Tibial nerve (tissue), 4 donors: ENCODE measurements at regions not wholly inside any gene's neighbourhood (a gene's known extent, or its start where the extent isn't known, plus 50 kb on each side); places are given as distances from the start of the nearest gene placed in this dataset.

Source experiments
- EP300 ChIP-seq, 2 donors: sonication (generic); formaldehyde crosslinking; IDR thresholded peaks; one replicate each; pipeline ENCODE4 v1.6.1; 2017; ENCODE audit warnings: antibody characterized with exemption in 2 of 2, mild to moderate bottlenecking in 1 of 2
- POLR2A ChIP-seq, 2 donors: fragments of 450-650 bp; IDR thresholded peaks; one replicate each; pipeline ENCODE4 v1.6.1; 2017; ENCODE audit warnings: antibody characterized with exemption in 2 of 2, mild to moderate bottlenecking in 2 of 2, moderate library complexity in 2 of 2
- TF ChIP-seq, protein P1 (sequence below), 5 experiments: fragments of 200-600 bp in 3 of 5; fragments of 450-650 bp in 2 of 5; sonication (generic) in 3 of 5; IDR thresholded peaks; one replicate each; pipeline ENCODE4 v1.5.1; 2016 to 2019; ENCODE audit warnings: antibody characterized with exemption in 5 of 5, mild to moderate bottlenecking in 3 of 5, moderate library complexity in 2 of 5

DNA sequence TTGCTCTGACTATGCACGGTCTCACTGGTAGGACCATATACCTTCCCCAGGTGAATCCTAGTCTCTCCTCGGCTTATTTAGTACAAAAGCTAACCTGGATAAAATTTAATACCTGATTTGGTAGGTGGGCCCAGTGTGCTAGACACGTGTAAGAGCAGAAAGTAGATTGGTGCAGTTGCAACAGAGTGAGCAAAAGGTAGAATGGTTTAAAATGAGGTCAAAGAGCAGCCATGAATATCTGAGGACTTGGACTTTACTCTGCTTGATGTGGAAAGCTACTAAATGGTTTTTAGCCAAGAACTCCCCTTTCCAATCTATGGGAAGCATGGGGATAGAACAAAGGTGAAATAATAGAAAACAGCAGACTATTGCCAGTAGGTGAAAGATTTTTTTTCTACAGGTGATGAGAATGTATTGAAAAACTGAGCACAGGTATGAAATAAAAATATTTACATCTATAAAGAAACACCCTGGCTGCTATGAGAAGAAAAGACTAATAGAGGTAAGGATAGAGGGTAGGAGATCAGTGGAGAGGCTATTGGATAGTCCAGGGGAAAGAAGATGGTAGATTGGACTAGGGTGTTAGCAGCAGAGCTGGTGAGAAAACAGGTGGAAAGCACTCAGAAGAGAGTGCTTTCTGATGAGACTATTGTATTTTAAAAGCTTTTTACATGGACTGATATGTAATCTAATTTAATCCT, 61.3 kb upstream of the BCL9 start:
- TF ChIP-seq POLR2A (IDR thresholded peaks at IDR 0.05): no peak
- TF ChIP-seq, protein P1, sequence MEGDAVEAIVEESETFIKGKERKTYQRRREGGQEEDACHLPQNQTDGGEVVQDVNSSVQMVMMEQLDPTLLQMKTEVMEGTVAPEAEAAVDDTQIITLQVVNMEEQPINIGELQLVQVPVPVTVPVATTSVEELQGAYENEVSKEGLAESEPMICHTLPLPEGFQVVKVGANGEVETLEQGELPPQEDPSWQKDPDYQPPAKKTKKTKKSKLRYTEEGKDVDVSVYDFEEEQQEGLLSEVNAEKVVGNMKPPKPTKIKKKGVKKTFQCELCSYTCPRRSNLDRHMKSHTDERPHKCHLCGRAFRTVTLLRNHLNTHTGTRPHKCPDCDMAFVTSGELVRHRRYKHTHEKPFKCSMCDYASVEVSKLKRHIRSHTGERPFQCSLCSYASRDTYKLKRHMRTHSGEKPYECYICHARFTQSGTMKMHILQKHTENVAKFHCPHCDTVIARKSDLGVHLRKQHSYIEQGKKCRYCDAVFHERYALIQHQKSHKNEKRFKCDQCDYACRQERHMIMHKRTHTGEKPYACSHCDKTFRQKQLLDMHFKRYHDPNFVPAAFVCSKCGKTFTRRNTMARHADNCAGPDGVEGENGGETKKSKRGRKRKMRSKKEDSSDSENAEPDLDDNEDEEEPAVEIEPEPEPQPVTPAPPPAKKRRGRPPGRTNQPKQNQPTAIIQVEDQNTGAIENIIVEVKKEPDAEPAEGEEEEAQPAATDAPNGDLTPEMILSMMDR (IDR thresholded peaks at IDR 0.05): no peak
- no peak for TF ChIP-seq EP300 (IDR thresholded peaks at IDR 0.05)
